ENCODE measurements at regions not wholly inside any gene's neighbourhood (a gene's known extent, or its start where the extent isn't known, plus 50 kb on each side); places are given as distances from the start of the nearest gene placed in this dataset.

GRCh38 chr4:58192217-58192616 lies 1082.0 kb upstream of the IGFBP7 start:
- CTCF ChIA-PET, result no interaction called here
- no peak overlapping the region for H3K27ac Mint-ChIP-seq (ENCODE audit: unreplicated experiment)
- intact Hi-C loops (cut with micrococcal nuclease; ENCODE audit: unreplicated experiment), result no loop called here
- no peaks in the 10 kb centered on the region for H3K27me3 Mint-ChIP-seq (ENCODE audit: unreplicated experiment)
- no peaks in the 10 kb centered on the region for H3K9me3 Mint-ChIP-seq (ENCODE audit: low read depth, unreplicated experiment)
- DNase-seq, result no peak
- TF ChIP-seq CTCF (IDR thresholded peaks at IDR 0.05; ENCODE audit: unreplicated experiment), result no peak
- no peaks in the 10 kb centered on the region for H3K4me1 Mint-ChIP-seq (ENCODE audit: low read depth, unreplicated experiment)
- no TSS peak for BruUV-seq (replicated peaks)
- H3K4me3 Mint-ChIP-seq (ENCODE audit: low read depth, unreplicated experiment), result no peak overlapping the region
- no peaks in the 10 kb centered on the region for H3K36me3 Mint-ChIP-seq (ENCODE audit: insufficient read depth, unreplicated experiment)

- CTCF ChIA-PET, result no interaction called here
- intact Hi-C loops (cut with micrococcal nuclease; ENCODE audit: unreplicated experiment), result no loop called here
- H3K9me3 Mint-ChIP-seq (ENCODE audit: low read depth, unreplicated experiment), result no peaks in the 10 kb centered on the region
- no peak overlapping the region for H3K4me3 Mint-ChIP-seq (ENCODE audit: low read depth, unreplicated experiment)
- no peak for DNase-seq
- H3K4me1 Mint-ChIP-seq (ENCODE audit: low read depth, unreplicated experiment), result no peaks in the 10 kb centered on the region
- TF ChIP-seq CTCF (IDR thresholded peaks at IDR 0.05; ENCODE audit: unreplicated experiment), result no peak
- no peaks in the 10 kb centered on the region for H3K27me3 Mint-ChIP-seq (ENCODE audit: unreplicated experiment)
- no peak overlapping the region for H3K27ac Mint-ChIP-seq (ENCODE audit: unreplicated experiment)
- BruUV-seq (replicated peaks), result no TSS peak
- H3K36me3 Mint-ChIP-seq (ENCODE audit: insufficient read depth, unreplicated experiment), result no peaks in the 10 kb centered on the region
Measured at GRCh38 chr4:58191109-58191508, 1080.9 kb upstream of the IGFBP7 start.

- CTCF ChIA-PET, result no interaction called here
- Mint-ChIP-seq H3K27ac (ENCODE audit: unreplicated experiment) (no peak overlapping the region), H3K27me3 (ENCODE audit: unreplicated experiment) (no peaks in the 10 kb centered on the region), H3K4me1 (ENCODE audit: low read depth, unreplicated experiment) (no peaks in the 10 kb centered on the region), H3K36me3 (ENCODE audit: insufficient read depth, unreplicated experiment) (no peaks in the 10 kb centered on the region), H3K4me3 (ENCODE audit: low read depth, unreplicated experiment) (no peak overlapping the region), H3K9me3 (ENCODE audit: low read depth, unreplicated experiment) (peaks cover 5% of the 10 kb centered on the region)
- no peak for TF ChIP-seq CTCF (IDR thresholded peaks at IDR 0.05; ENCODE audit: unreplicated experiment)
- intact Hi-C loops (cut with micrococcal nuclease; ENCODE audit: unreplicated experiment), result no loop called here
- DNase-seq, result no peak
- BruUV-seq (replicated peaks), result no TSS peak
Measured at GRCh38 chr4:58188316-58188715, 1078.1 kb upstream of the IGFBP7 start.

GRCh38 chr4:58175024-58175423 lies 1064.8 kb upstream of the IGFBP7 start:
- no TSS peak for BruUV-seq (replicated peaks)

More at GRCh38 chr4:58175024-58175423, 1064.8 kb upstream of the IGFBP7 start:
- Mint-ChIP-seq H3K36me3 (ENCODE audit: insufficient read depth, unreplicated experiment) (no peaks in the 10 kb centered on the region), H3K4me1 (ENCODE audit: low read depth, unreplicated experiment) (no peaks in the 10 kb centered on the region), H3K27ac (ENCODE audit: unreplicated experiment) (no peak overlapping the region), H3K4me3 (ENCODE audit: low read depth, unreplicated experiment) (no peak overlapping the region), H3K9me3 (ENCODE audit: low read depth, unreplicated experiment) (peaks cover 6% of the 10 kb centered on the region), H3K27me3 (ENCODE audit: unreplicated experiment) (no peaks in the 10 kb centered on the region)
- CTCF ChIA-PET, result no interaction called here
- DNase-seq, result no peak
- no peak for TF ChIP-seq CTCF (IDR thresholded peaks at IDR 0.05; ENCODE audit: unreplicated experiment)
- intact Hi-C loops (cut with micrococcal nuclease; ENCODE audit: unreplicated experiment), result no loop called here

All from Calu3 (cell line).